ENCODE measurements at regions not wholly inside any gene's neighbourhood (a gene's known extent, or its start where the extent isn't known, plus 50 kb on each side); places are given as distances from the start of the nearest gene placed in this dataset.

DNA sequence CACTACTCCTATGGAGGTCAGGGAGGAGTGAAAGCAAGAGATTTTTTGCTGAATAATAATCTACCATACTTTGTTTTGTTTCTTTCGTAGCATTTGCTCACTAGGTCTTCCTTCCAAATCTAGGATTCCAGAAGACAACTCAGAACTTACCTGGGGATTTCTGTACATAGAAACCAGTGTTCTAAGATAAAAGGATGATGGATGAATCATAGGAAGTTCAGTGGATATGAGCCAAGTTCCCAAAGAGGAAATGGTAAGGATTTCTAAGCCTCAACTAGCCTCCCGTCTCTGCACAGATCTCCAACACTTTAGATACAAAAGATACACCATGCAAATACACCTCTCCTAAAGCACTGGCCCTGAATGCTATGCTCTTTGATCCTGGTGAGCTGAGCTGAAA, 283.9 kb downstream of the TAFA4 start:
- H3K4me3 ChIP-seq (ENCODE audit: low read depth, low read length), result no peak overlapping the region
- DNase-seq (ENCODE audit: low read depth), result no peak
- TF ChIP-seq, protein P1, sequence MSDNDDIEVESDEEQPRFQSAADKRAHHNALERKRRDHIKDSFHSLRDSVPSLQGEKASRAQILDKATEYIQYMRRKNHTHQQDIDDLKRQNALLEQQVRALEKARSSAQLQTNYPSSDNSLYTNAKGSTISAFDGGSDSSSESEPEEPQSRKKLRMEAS (IDR thresholded peaks at IDR 0.05; ENCODE audit: low read depth, low read length), result no peak
- no peak for TF ChIP-seq MYC (IDR thresholded peaks at IDR 0.05; ENCODE audit: low read depth, low read length)
- TF ChIP-seq, protein P2, sequence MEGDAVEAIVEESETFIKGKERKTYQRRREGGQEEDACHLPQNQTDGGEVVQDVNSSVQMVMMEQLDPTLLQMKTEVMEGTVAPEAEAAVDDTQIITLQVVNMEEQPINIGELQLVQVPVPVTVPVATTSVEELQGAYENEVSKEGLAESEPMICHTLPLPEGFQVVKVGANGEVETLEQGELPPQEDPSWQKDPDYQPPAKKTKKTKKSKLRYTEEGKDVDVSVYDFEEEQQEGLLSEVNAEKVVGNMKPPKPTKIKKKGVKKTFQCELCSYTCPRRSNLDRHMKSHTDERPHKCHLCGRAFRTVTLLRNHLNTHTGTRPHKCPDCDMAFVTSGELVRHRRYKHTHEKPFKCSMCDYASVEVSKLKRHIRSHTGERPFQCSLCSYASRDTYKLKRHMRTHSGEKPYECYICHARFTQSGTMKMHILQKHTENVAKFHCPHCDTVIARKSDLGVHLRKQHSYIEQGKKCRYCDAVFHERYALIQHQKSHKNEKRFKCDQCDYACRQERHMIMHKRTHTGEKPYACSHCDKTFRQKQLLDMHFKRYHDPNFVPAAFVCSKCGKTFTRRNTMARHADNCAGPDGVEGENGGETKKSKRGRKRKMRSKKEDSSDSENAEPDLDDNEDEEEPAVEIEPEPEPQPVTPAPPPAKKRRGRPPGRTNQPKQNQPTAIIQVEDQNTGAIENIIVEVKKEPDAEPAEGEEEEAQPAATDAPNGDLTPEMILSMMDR (IDR thresholded peaks at IDR 0.05; ENCODE audit: low read depth, low read length), result no peak
- no peak for TF ChIP-seq POLR2A (IDR thresholded peaks at IDR 0.05; ENCODE audit: extremely low read depth, insufficient read length)

DNA sequence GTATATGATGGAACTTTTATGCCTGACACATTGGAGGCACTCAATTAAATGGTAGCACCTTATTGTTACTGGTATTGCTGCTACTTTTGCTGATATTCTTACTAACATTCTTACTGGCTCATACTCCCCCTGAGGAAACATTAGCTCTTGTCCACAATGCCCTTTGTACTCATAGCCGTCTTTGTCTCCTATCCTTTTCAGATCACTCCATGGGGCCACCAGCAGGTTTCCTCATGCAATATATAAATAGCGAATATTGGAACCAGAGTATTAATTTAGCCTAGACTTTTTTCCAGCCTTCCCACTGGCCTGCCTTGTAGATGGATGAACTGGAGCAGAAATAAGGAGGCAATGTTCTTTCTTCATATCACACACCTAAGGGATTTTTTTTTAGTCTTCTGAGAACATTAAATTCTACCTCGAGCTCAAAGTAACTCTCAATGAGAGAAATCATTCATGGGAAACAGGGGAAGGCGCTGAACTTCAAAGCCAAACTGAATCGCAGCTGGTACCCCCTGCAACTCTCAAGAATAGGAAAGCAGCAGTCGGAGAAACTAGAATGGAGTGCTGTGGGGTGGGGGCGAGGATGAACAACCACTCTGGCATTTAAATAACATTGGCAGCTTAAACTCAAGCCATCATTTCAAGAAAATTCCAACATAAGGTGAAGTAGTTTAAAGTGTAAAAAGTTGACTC, 300.3 kb downstream of the TAFA4 start:
- no peak for DNase-seq (ENCODE audit: low read depth)
- TF ChIP-seq, protein P2 (IDR thresholded peaks at IDR 0.05; ENCODE audit: low read depth, low read length), result no peak
- TF ChIP-seq POLR2A (IDR thresholded peaks at IDR 0.05; ENCODE audit: extremely low read depth, insufficient read length), result no peak
- TF ChIP-seq, protein P1 (IDR thresholded peaks at IDR 0.05; ENCODE audit: low read depth, low read length), result no peak
- TF ChIP-seq MYC (IDR thresholded peaks at IDR 0.05; ENCODE audit: low read depth, low read length), result no peak
- H3K4me3 ChIP-seq (ENCODE audit: low read depth, low read length), result no peak overlapping the region

DNA sequence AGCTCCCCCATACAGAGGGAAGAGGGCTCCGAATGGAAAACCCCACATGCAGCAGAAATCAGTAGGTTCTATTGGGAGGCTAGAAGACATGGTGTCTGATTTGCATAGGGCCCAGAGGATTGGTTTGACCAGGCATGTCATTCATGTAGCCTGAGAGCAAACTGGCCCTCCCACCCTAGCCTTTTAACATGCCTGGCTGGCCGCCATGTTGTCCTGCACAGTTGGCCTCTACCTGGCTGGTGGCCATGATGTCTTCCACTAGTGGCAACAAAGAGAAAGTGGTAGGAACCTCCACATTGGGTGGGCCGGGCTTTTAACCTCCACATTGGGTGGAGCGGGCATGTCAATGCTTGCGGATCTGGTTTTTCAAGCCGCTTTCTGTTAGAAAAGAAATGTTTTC, 312.1 kb downstream of the TAFA4 start:
- no peak for TF ChIP-seq MYC (IDR thresholded peaks at IDR 0.05; ENCODE audit: low read depth, low read length)
- TF ChIP-seq, protein P2 (IDR thresholded peaks at IDR 0.05; ENCODE audit: low read depth, low read length), result no peak
- no peak for TF ChIP-seq POLR2A (IDR thresholded peaks at IDR 0.05; ENCODE audit: extremely low read depth, insufficient read length)
- TF ChIP-seq, protein P1 (IDR thresholded peaks at IDR 0.05; ENCODE audit: low read depth, low read length), result no peak
- no peak overlapping the region for H3K4me3 ChIP-seq (ENCODE audit: low read depth, low read length)
- no peak for DNase-seq (ENCODE audit: low read depth)

DNA sequence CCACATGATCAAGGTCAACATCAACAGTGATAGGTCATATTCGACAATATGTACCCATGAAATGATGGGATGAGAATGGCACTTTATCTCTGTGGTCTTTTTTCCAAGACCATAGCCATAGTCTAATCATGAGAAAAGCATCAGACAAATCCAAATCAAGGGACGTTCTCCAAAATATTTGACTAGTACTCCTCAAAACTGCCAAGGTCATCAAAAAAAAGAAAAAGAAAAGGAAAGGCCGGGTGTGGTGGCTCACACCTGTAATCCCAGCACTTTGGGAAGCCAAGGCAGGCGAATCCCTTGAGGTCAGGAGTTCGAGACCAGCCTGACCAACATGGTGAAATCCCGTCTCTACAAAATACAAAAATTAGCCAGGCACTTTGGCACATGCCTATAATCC, 318.3 kb downstream of the TAFA4 start:
- H3K4me3 ChIP-seq (ENCODE audit: low read depth, low read length), result no peak overlapping the region
- no peak for DNase-seq (ENCODE audit: low read depth)
- TF ChIP-seq, protein P1 (IDR thresholded peaks at IDR 0.05; ENCODE audit: low read depth, low read length), result no peak
- TF ChIP-seq MYC (IDR thresholded peaks at IDR 0.05; ENCODE audit: low read depth, low read length), result no peak
- no peak for TF ChIP-seq POLR2A (IDR thresholded peaks at IDR 0.05; ENCODE audit: extremely low read depth, insufficient read length)
- TF ChIP-seq, protein P2 (IDR thresholded peaks at IDR 0.05; ENCODE audit: low read depth, low read length), result no peak

DNA sequence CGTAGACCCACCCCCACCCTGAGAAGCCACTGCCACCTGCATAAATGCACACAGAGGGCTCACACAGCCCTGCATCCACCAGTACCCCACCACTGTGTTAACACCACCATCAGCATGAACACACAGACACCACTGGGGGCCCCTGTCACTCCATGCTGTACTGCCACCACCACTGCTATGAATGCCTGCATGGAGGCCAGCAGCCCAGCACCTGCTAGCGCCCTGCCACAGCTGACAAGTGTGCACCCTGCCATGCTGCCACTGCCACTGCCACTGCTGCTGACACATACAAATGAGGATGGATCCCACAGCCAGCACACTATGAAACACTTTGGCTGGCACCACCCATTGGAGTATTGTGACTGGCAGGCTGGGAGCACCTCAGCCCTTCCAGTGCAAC, 361.0 kb downstream of the TAFA4 start:
- DNase-seq (ENCODE audit: low read depth), result no peak
- no peak overlapping the region for H3K4me3 ChIP-seq (ENCODE audit: low read depth, low read length)
- TF ChIP-seq POLR2A (IDR thresholded peaks at IDR 0.05; ENCODE audit: extremely low read depth, insufficient read length), result no peak
- no peak for TF ChIP-seq MYC (IDR thresholded peaks at IDR 0.05; ENCODE audit: low read depth, low read length)
- TF ChIP-seq, protein P2 (IDR thresholded peaks at IDR 0.05; ENCODE audit: low read depth, low read length), result no peak
- TF ChIP-seq, protein P1 (IDR thresholded peaks at IDR 0.05; ENCODE audit: low read depth, low read length), result no peak

All from NB4 (cell line).